Thymus (tissue), 11 donors: ENCODE measurements at regions not wholly inside any gene's neighbourhood (a gene's known extent, or its start where the extent isn't known, plus 50 kb on each side); places are given as distances from the start of the nearest gene placed in this dataset.

Source experiments
- DNase-seq, 9 donors: peaks; one replicate each; pipeline ENCODE4 v3.0.0-alpha.2; 2013; ENCODE audit warnings: low spot score in 9 of 9, low read depth in 6 of 9, missing footprints in 1 of 9
- H3K27ac ChIP-seq, 2 donors: one replicate each; pipeline ENCODE4 v1.5.1; 2013; ENCODE audit warnings: control low read depth in 1 of 2, low read depth in 1 of 2, low read length in 1 of 2, mild to moderate bottlenecking in 1 of 2, moderate library complexity in 1 of 2
- H3K27me3 ChIP-seq, 2 donors: one replicate each; pipeline ENCODE4 v1.5.1; 2013; ENCODE audit warnings: low read length in 1 of 2; ENCODE audit not compliant: control insufficient read depth in 2 of 2, insufficient read depth in 1 of 2
- H3K36me3 ChIP-seq, 2 donors: one replicate each; pipeline ENCODE4 v1.5.1; 2013; ENCODE audit warnings: low read length in 1 of 2, mild to moderate bottlenecking in 1 of 2, moderate library complexity in 1 of 2; ENCODE audit not compliant: control insufficient read depth in 2 of 2, insufficient read depth in 2 of 2
- H3K4me1 ChIP-seq, 2 donors: one replicate each; pipeline ENCODE4 v1.5.1; 2013; ENCODE audit warnings: low read length in 2 of 2; ENCODE audit not compliant: control insufficient read depth in 2 of 2, insufficient read depth in 2 of 2
- H3K4me3 ChIP-seq, 2 donors: one replicate each; pipeline ENCODE4 v1.5.1; 2013; ENCODE audit warnings: low read length in 2 of 2, control low read depth in 1 of 2, mild to moderate bottlenecking in 1 of 2
- H3K9me3 ChIP-seq, 2 donors: one replicate each; pipeline ENCODE4 v1.5.1; 2013; ENCODE audit warnings: low read length in 1 of 2, mild to moderate bottlenecking in 1 of 2; ENCODE audit not compliant: control insufficient read depth in 2 of 2, insufficient read depth in 1 of 2
- whole genome bisulfite sequencing: extraction: QIAGEN DNeasy Blood & Tissue Kit; methylation state at CpG from one replicate; pipeline ENCODE4 v1.1.7; 2013; 5-methylcytosine and 5-hydroxymethylcytosine counted together
- donor health status: healthy.

- Histone ChIP-seq H3K4me1 (no peaks in the 10 kb centered on the region), H3K4me3 (no peak overlapping the region), H3K9me3 (no peaks in the 10 kb centered on the region), H3K36me3 (no peaks in the 10 kb centered on the region), H3K27ac (no peak overlapping the region), H3K27me3 (no peaks in the 10 kb centered on the region)
- WGBS, result 76% methylated on average over 2 of the region's 2 CpGs
- DNase-seq, result no peak
Observed at GRCh38 chr11:88398372-88398771, 60.8 kb upstream of the CTSC start.

- Histone ChIP-seq H3K4me3 (no peak overlapping the region), H3K36me3 (no peaks in the 10 kb centered on the region), H3K4me1 (no peaks in the 10 kb centered on the region), H3K27me3 (no peaks in the 10 kb centered on the region), H3K27ac (no peak overlapping the region), H3K9me3 (no peaks in the 10 kb centered on the region)
- 96% methylated on average over 1 of the region's 1 CpG for WGBS
- DNase-seq, result no peak
Observed at GRCh38 chr11:88390254-88390653, 52.7 kb upstream of the CTSC start.

GRCh38 chr11:88387957-88388356, 50.4 kb upstream of the CTSC start:
- Histone ChIP-seq H3K27me3 (no peaks in the 10 kb centered on the region), H3K27ac (no peak overlapping the region), H3K4me1 (no peaks in the 10 kb centered on the region), H3K4me3 (no peak overlapping the region), H3K9me3 (no peaks in the 10 kb centered on the region), H3K36me3 (no peaks in the 10 kb centered on the region)
- DNase-seq, result no peak
